Amygdala (tissue), 56 donors: ENCODE measurements at regions not wholly inside any gene's neighbourhood (a gene's known extent, or its start where the extent isn't known, plus 50 kb on each side); places are given as distances from the start of the nearest gene placed in this dataset.
A peak's percentile ranks its signal among the peaks of the same experiment; 100 is the strongest.
"Not testable (repeated sequence)": the region's sequence is repeated elsewhere in the genome, so short reads cannot be mapped to it uniquely, and the experiment has no call there.

ENCODE experiments used
- DNase-seq, 56 donors: peaks; one replicate each; lab custom pipeline; 2025; lab: John Stamatoyannopoulos, UW

GRCh38 chr22:27107824-27108223 lies 450.4 kb downstream of the MIAT start:
- peak in 5 of 56 donors; percentile 6 to 44 (median 35) for DNase-seq

GRCh38 chr22:27108425-27109114 lies 451.2 kb downstream of the MIAT start:
- peak in 27 of 56 donors; percentile 2 to 69 (median 32) for DNase-seq

GRCh38 chr22:27109406-27109805 lies 452.0 kb downstream of the MIAT start:
- DNase-seq = not testable (repeated sequence)

GRCh38 chr22:27110665-27111451 lies 453.5 kb downstream of the MIAT start:
- DNase-seq = no peak

GRCh38 chr22:27111796-27112672 lies 454.6 kb downstream of the MIAT start:
- no peak for DNase-seq

GRCh38 chr22:27113211-27113635 lies 455.8 kb downstream of the MIAT start:
- peak in 26 of 56 donors; percentile 9 to 63 (median 34) for DNase-seq

- DNase-seq = no peak
Measured at GRCh38 chr22:27113641-27114040, 456.3 kb downstream of the MIAT start.

- DNase-seq = no peak
Measured at GRCh38 chr22:27114186-27114585, 456.8 kb downstream of the MIAT start.

- DNase-seq = no peak
Measured at GRCh38 chr22:27115410-27115809, 458.0 kb downstream of the MIAT start.

- no peak for DNase-seq
Measured at GRCh38 chr22:27115816-27116256, 458.4 kb downstream of the MIAT start.

- no peak for DNase-seq
Measured at GRCh38 chr22:27116312-27117086, 459.1 kb downstream of the MIAT start.

- DNase-seq = no peak
Measured at GRCh38 chr22:27120036-27120435, 462.6 kb downstream of the MIAT start.

- DNase-seq = no peak
Measured at GRCh38 chr22:27122574-27122973, 465.2 kb downstream of the MIAT start.

GRCh38 chr22:27123880-27124279 lies 466.5 kb downstream of the MIAT start:
- DNase-seq = no peak

GRCh38 chr22:27124351-27124966 lies 467.1 kb downstream of the MIAT start:
- peak in 3 of 56 donors; percentile 10 to 39 (median 12) for DNase-seq

- no peak for DNase-seq
Measured at GRCh38 chr22:27125539-27125938, 468.2 kb downstream of the MIAT start.

GRCh38 chr22:27127911-27128310 lies 470.5 kb downstream of the MIAT start:
- DNase-seq = no peak

- DNase-seq = peak in 6 of 56 donors; percentile 9 to 31 (median 21)
Measured at GRCh38 chr22:27128461-27129085, 471.2 kb downstream of the MIAT start.

- DNase-seq = no peak
Measured at GRCh38 chr22:27129266-27129665, 471.9 kb downstream of the MIAT start.
